Pulmonary artery endothelial cell (primary cell): ENCODE measurements at regions not wholly inside any gene's neighbourhood (a gene's known extent, or its start where the extent isn't known, plus 50 kb on each side); places are given as distances from the start of the nearest gene placed in this dataset.

Experiments
- DNase-seq: peaks from one replicate; pipeline ENCODE4 v3.0.0-alpha.2; 2011; ENCODE audit warnings: low read depth, low spot score

- DNase-seq: no peak
Measured at GRCh38 chr3:30204126-30204525, 402.3 kb upstream of the TGFBR2 start.

- DNase-seq: no peak
Measured at GRCh38 chr3:30206051-30206450, 400.4 kb upstream of the TGFBR2 start.

- no peak for DNase-seq
Measured at GRCh38 chr3:30221619-30222018, 384.8 kb upstream of the TGFBR2 start.

- no peak for DNase-seq
Measured at GRCh38 chr3:30222441-30222840, 384.0 kb upstream of the TGFBR2 start.

GRCh38 chr3:30225021-30225420 lies 381.4 kb upstream of the TGFBR2 start:
- DNase-seq: no peak

GRCh38 chr3:30226601-30227151 lies 379.7 kb upstream of the TGFBR2 start:
- DNase-seq: no peak

- peak; percentile 77 for DNase-seq
Measured at GRCh38 chr3:30227571-30228301, 378.7 kb upstream of the TGFBR2 start.

GRCh38 chr3:30228302-30228631 lies 378.1 kb upstream of the TGFBR2 start:
- DNase-seq: no peak

GRCh38 chr3:30231277-30232141 lies 374.9 kb upstream of the TGFBR2 start:
- DNase-seq: no peak

GRCh38 chr3:30232142-30232541 lies 374.3 kb upstream of the TGFBR2 start:
- no peak for DNase-seq

- DNase-seq: no peak
Measured at GRCh38 chr3:30233913-30234646, 372.3 kb upstream of the TGFBR2 start.

GRCh38 chr3:30236011-30236410 lies 370.4 kb upstream of the TGFBR2 start:
- no peak for DNase-seq

- DNase-seq: no peak
Measured at GRCh38 chr3:30241721-30242120, 364.7 kb upstream of the TGFBR2 start.

- no peak for DNase-seq
Measured at GRCh38 chr3:30245858-30246622, 360.4 kb upstream of the TGFBR2 start.

GRCh38 chr3:30248423-30248822 lies 358.0 kb upstream of the TGFBR2 start:
- DNase-seq: no peak

GRCh38 chr3:30252474-30252873 lies 353.9 kb upstream of the TGFBR2 start:
- no peak for DNase-seq

GRCh38 chr3:30253832-30254231 lies 352.6 kb upstream of the TGFBR2 start:
- DNase-seq: no peak

GRCh38 chr3:30256474-30256873 lies 349.9 kb upstream of the TGFBR2 start:
- DNase-seq: no peak

- no peak for DNase-seq
Measured at GRCh38 chr3:30258426-30259392, 347.7 kb upstream of the TGFBR2 start.

GRCh38 chr3:30259730-30260129 lies 346.7 kb upstream of the TGFBR2 start:
- no peak for DNase-seq
